CD4-positive, alpha-beta T cell treated with Interleukin-21 for 1 hour (primary cell): ENCODE measurements at regions not wholly inside any gene's neighbourhood (a gene's known extent, or its start where the extent isn't known, plus 50 kb on each side); places are given as distances from the start of the nearest gene placed in this dataset.

ENCODE experiments used
- DNase-seq: peaks from one replicate; pipeline ENCODE4 v3.0.0-alpha.2; 2020

- DNase-seq: no peak
Observed at GRCh38 chr7:98463837-98464557, 63.1 kb upstream of the BAIAP2L1 start.

- no peak for DNase-seq
Observed at GRCh38 chr7:98462911-98463633, 62.2 kb upstream of the BAIAP2L1 start.

- DNase-seq: no peak
Observed at GRCh38 chr7:98460902-98461301, 60.0 kb upstream of the BAIAP2L1 start.

- DNase-seq: no peak
Observed at GRCh38 chr7:98459529-98459928, 58.6 kb upstream of the BAIAP2L1 start.

GRCh38 chr7:98458090-98458875 lies 57.4 kb upstream of the BAIAP2L1 start:
- DNase-seq: no peak

GRCh38 chr7:98456866-98457265 lies 56.0 kb upstream of the BAIAP2L1 start:
- DNase-seq: no peak

- no peak for DNase-seq
Observed at GRCh38 chr7:98452791-98453190, 51.9 kb upstream of the BAIAP2L1 start.
